SK-N-SH (cell line): ENCODE measurements at regions not wholly inside any gene's neighbourhood (a gene's known extent, or its start where the extent isn't known, plus 50 kb on each side); places are given as distances from the start of the nearest gene placed in this dataset.

Source experiments
- CTCF ChIA-PET: fragments of 300-600, 350-600 bp; formaldehyde crosslinking; extraction: SDS; loops from one replicate; lab custom pipeline; 2021; lab: Yijun Ruan, JAX
- POLR2A ChIA-PET: fragments of 350-600 bp; sonication (Branson Sonifier 250); formaldehyde crosslinking; extraction: SDS; loops from one replicate; lab custom pipeline; 2020; ENCODE audit warnings: antibody characterized with exemption, inconsistent platforms; lab: Yijun Ruan, JAX
- DNase-seq: peaks from one replicate; pipeline ENCODE4 v3.0.0; 2012
- H2AFZ ChIP-seq: fragments of 200-600 bp; sonication (generic); 2 replicates; pipeline ENCODE4 v1.8.1; 2016; ENCODE audit warnings: antibody characterized with exemption, mild to moderate bottlenecking, low read depth
- H3F3A ChIP-seq: fragments of 200-600 bp; sonication (generic); replicated peaks from 2 replicates; pipeline ENCODE3; 2016; ENCODE audit warnings: antibody characterized with exemption, mild to moderate bottlenecking; ENCODE audit not compliant: insufficient read depth
- H3K27ac ChIP-seq, 2 experiments: fragments of 200-500 bp in 1 of 2; fragments of 200-600 bp in 1 of 2; sonication (Bioruptor generic) in 1 of 2; sonication (generic), shearing (Covaris generic) in 1 of 2; 2 replicates each; pipeline versions ENCODE4 v1.5.1 to v1.6.1; 2014 to 2016; ENCODE audit warnings: low read depth in 2 of 2, inconsistent platforms in 1 of 2, low read length in 1 of 2, mild to moderate bottlenecking in 1 of 2, mixed read lengths in 1 of 2
- H3K27me3 ChIP-seq: fragments of 200-600 bp; sonication (generic), shearing (Covaris generic); 2 replicates; pipeline ENCODE4 v1.6.1; 2016; ENCODE audit warnings: mixed run types; ENCODE audit not compliant: insufficient read depth
- H3K36me3 ChIP-seq, 2 experiments: fragments of 200-500 bp in 1 of 2; fragments of 200-600 bp in 1 of 2; sonication (Bioruptor generic) in 1 of 2; sonication (generic) in 1 of 2; replicated peaks in 1 of 2; 2 replicates each; pipeline versions ENCODE3 to v1.5.1; 2014 to 2016; ENCODE audit warnings: low read length in 1 of 2, mild to moderate bottlenecking in 1 of 2; ENCODE audit not compliant: insufficient read depth in 2 of 2, control insufficient read depth in 1 of 2
- H3K4me1 ChIP-seq, 2 experiments: fragments of 200-500 bp in 1 of 2; fragments of 200-600 bp in 1 of 2; sonication (Bioruptor generic) in 1 of 2; sonication (generic), shearing (Covaris generic) in 1 of 2; 2 replicates each; pipeline versions ENCODE4 v1.5.1 to v1.6.1; 2014 to 2016; ENCODE audit warnings: low read depth in 1 of 2, low read length in 1 of 2, mixed run types in 1 of 2; ENCODE audit not compliant: insufficient read depth in 2 of 2, control insufficient read depth in 1 of 2
- H3K4me2 ChIP-seq: fragments of 200-600 bp; sonication (generic), shearing (Covaris generic); 2 replicates; pipeline ENCODE4 v1.6.1; 2017; ENCODE audit warnings: mixed run types
- H3K4me3 ChIP-seq, 2 experiments: fragments of 200-500 bp in 1 of 2; fragments of 200-600 bp in 1 of 2; sonication (Bioruptor generic) in 1 of 2; sonication (generic), shearing (Covaris generic) in 1 of 2; 2 replicates each; pipeline versions ENCODE4 v1.5.1 to v1.8.1; 2014 to 2016; ENCODE audit warnings: low read depth in 2 of 2, inconsistent platforms in 1 of 2, low read length in 1 of 2, mild to moderate bottlenecking in 1 of 2, mixed read lengths in 1 of 2, moderate library complexity in 1 of 2
- H3K79me2 ChIP-seq: fragments of 200-600 bp; sonication (generic); 2 replicates; pipeline ENCODE4 v1.8.1; 2017; ENCODE audit warnings: mild to moderate bottlenecking; ENCODE audit not compliant: insufficient read depth
- H3K9ac ChIP-seq: fragments of 200-600 bp; sonication (generic); 2 replicates; pipeline ENCODE4 v1.6.1; 2017; ENCODE audit warnings: mixed run types
- H3K9me2 ChIP-seq: fragments of 200-600 bp; sonication (generic); 2 replicates; pipeline ENCODE4 v1.6.1; 2017; ENCODE audit warnings: mixed run types
- H3K9me3 ChIP-seq: fragments of 200-600 bp; sonication (generic); 2 replicates; pipeline ENCODE4 v1.6.1; 2017; ENCODE audit warnings: mixed run types, mild to moderate bottlenecking, moderate library complexity
- H4K20me1 ChIP-seq: fragments of 200-600 bp; sonication (generic); 2 replicates; pipeline ENCODE4 v1.6.1; 2017; ENCODE audit warnings: mild to moderate bottlenecking, mixed run types; ENCODE audit not compliant: insufficient read depth
- EZH2phosphoT487 ChIP-seq: fragments of 200-600 bp; sonication (generic); IDR thresholded peaks from 2 replicates; pipeline ENCODE4 v1.6.1; 2017; ENCODE audit warnings: low read depth, mixed run types, mild to moderate bottlenecking, antibody characterized with exemption, moderate library complexity, borderline replicate concordance
- FOXM1 ChIP-seq: IDR thresholded peaks from 2 replicates; pipeline ENCODE4 v1.4.0; 2012; ENCODE audit warnings: low read depth, mild to moderate bottlenecking
- GATA2 ChIP-seq: sonication (generic); formaldehyde crosslinking; IDR thresholded peaks from 2 replicates; pipeline ENCODE4 v1.5.0; 2020; ENCODE audit warnings: mild to moderate bottlenecking, missing genetic modification reagents
- JUND ChIP-seq: IDR thresholded peaks from 2 replicates; pipeline ENCODE4 v1.4.0; 2012
- MXI1 ChIP-seq: IDR thresholded peaks from 2 replicates; pipeline ENCODE4 v1.6.1; 2012; ENCODE audit warnings: mild to moderate bottlenecking, low read depth, low read length, improper control_type of control experiment
- NRF1 ChIP-seq: IDR thresholded peaks from 2 replicates; pipeline ENCODE4 v1.6.1; 2012; ENCODE audit warnings: low read depth, mild to moderate bottlenecking, low read length
- POLR2AphosphoS5 ChIP-seq: IDR thresholded peaks from 2 replicates; pipeline ENCODE4 v1.6.1; 2012; ENCODE audit warnings: low read depth, low read length
- RAD21 ChIP-seq: IDR thresholded peaks from 2 replicates; pipeline ENCODE4 v1.6.1; 2012; ENCODE audit warnings: mild to moderate bottlenecking, low read length
- RCOR1 ChIP-seq: fragments of 150-350 bp; IDR thresholded peaks from 2 replicates; pipeline ENCODE4 v1.6.1; 2017; ENCODE audit warnings: antibody characterized with exemption, low read length
- REST ChIP-seq: IDR thresholded peaks from 2 replicates; pipeline ENCODE4 v1.6.1; 2012; ENCODE audit warnings: mild to moderate bottlenecking, low read depth, low read length, moderate library complexity
- RFX5 ChIP-seq: IDR thresholded peaks from 2 replicates; pipeline ENCODE4 v1.6.1; 2012; ENCODE audit warnings: mild to moderate bottlenecking, improper control_type of control experiment, low read length
- TCF12 ChIP-seq: IDR thresholded peaks from 2 replicates; pipeline ENCODE4 v1.4.0; 2012
- USF2 ChIP-seq: fragments of 150-350 bp; IDR thresholded peaks from 2 replicates; pipeline ENCODE4 v1.6.1; 2017; ENCODE audit warnings: antibody characterized with exemption, low read length, low read depth, borderline replicate concordance
- YY1 ChIP-seq: IDR thresholded peaks from 2 replicates; pipeline ENCODE4 v1.4.0; 2012; ENCODE audit warnings: low read depth, mild to moderate bottlenecking
- WGBS: methylation state at CpG from one replicate; pipeline ENCODE4 v1.1.6; 2017; ENCODE audit warnings: low lambda C conversion rate; 5-methylcytosine and 5-hydroxymethylcytosine counted together

GRCh38 chr1:238139713-238140112 lies 249.0 kb upstream of the ZP4 start:
- Histone ChIP-seq H3K4me1 (peaks cover 0 to 2% of the 10 kb centered on the region in 2 experiments; a peak in 2 of 4 replicates), H3K4me2 (no peak overlapping the region), H4K20me1 (no peaks in the 10 kb centered on the region), H3K36me3 (no peaks in the 10 kb centered on the region), H3K27ac (no peak overlapping the region), H3K9me2 (no peaks in the 10 kb centered on the region), H3K27me3 (no peaks in the 10 kb centered on the region), H2AFZ (no peak overlapping the region), H3K9me3 (no peaks in the 10 kb centered on the region), H3K9ac (no peak overlapping the region), H3K79me2 (no peaks in the 10 kb centered on the region), H3F3A (no peaks in the 10 kb centered on the region), H3K4me3 (no peak overlapping the region)
- POLR2A ChIA-PET = no interaction called here
- TF ChIP-seq YY1 (no peak), RAD21 (no peak), RFX5 (no peak), TCF12 (no peak), GATA2 (CRISPR knock-in tag) (no peak), MXI1 (no peak), POLR2AphosphoS5 (no peak), FOXM1 (no peak), REST (no peak)
- CTCF ChIA-PET = no interaction called here
- DNase-seq = no peak
- 12% methylated on average over 2 of the region's 2 CpGs for WGBS

- no peaks in the 10 kb centered on the region for H3K9me3 ChIP-seq
- DNase-seq = no peak
- H3K4me3 ChIP-seq = no peak overlapping the region
- H3K27me3 ChIP-seq = no peaks in the 10 kb centered on the region
- no peak overlapping the region for H2AFZ ChIP-seq
- no peak overlapping the region for H3K4me2 ChIP-seq
- POLR2A ChIA-PET = no interaction called here
- H3K9ac ChIP-seq = no peak overlapping the region
- H3K4me1 ChIP-seq = peaks cover 0 to 1% of the 10 kb centered on the region in 2 experiments; a peak in 1 of 4 replicates
- TF ChIP-seq USF2 (no peak), TCF12 (no peak), NRF1 (no peak), JUND (no peak), RCOR1 (no peak), POLR2AphosphoS5 (no peak), EZH2phosphoT487 (no peak)
- 52% methylated on average over 6 of the region's 6 CpGs for WGBS
- H3K9me2 ChIP-seq = no peaks in the 10 kb centered on the region
- no peaks in the 10 kb centered on the region for H3K79me2 ChIP-seq
- no peaks in the 10 kb centered on the region for H3K36me3 ChIP-seq
- H3F3A ChIP-seq = no peaks in the 10 kb centered on the region
- H4K20me1 ChIP-seq = no peaks in the 10 kb centered on the region
- H3K27ac ChIP-seq = no peak overlapping the region
- CTCF ChIA-PET = no interaction called here
Observed at GRCh38 chr1:238138059-238138626, 247.4 kb upstream of the ZP4 start.
